ENCODE measurements at regions not wholly inside any gene's neighbourhood (a gene's known extent, or its start where the extent isn't known, plus 50 kb on each side); places are given as distances from the start of the nearest gene placed in this dataset.

- peak; percentile 35; the same call in 1 of the 3 replicates for ATAC-seq
- TF ChIP-seq ISL1 (CRISPR knock-in tag; IDR thresholded peaks at IDR 0.05) (0 out of 2 replicates have a peak, but pooled peaks have one; percentile 39), ZFP3 (CRISPR knock-in tag; IDR thresholded peaks at IDR 0.05) (peak; percentile 35; the same call in 1 of the 2 replicates), ZNF8 (CRISPR knock-in tag; IDR thresholded peaks at IDR 0.05) (no peak), ZNF565 (CRISPR knock-in tag; conservative IDR thresholded peaks at IDR 0.05; ENCODE audit: low read depth) (0 out of 2 replicates have a peak, but pooled peaks have one; percentile 36), TSHZ2 (CRISPR knock-in tag; IDR thresholded peaks at IDR 0.05) (peak; percentile 96), TOX (CRISPR knock-in tag; IDR thresholded peaks at IDR 0.05; ENCODE audit: borderline replicate concordance) (no peak), RARB (CRISPR knock-in tag; IDR thresholded peaks at IDR 0.05) (no peak), ZFP30 (CRISPR knock-in tag; IDR thresholded peaks at IDR 0.05) (no peak), CSDC2 (CRISPR knock-in tag; IDR thresholded peaks at IDR 0.05) (no peak), ZC3H10 (CRISPR knock-in tag; IDR thresholded peaks at IDR 0.05) (no peak), CREB5 (CRISPR knock-in tag; IDR thresholded peaks at IDR 0.05; ENCODE audit: low read depth) (0 out of 2 replicates have a peak, but pooled peaks have one; percentile 49), TCF4 (CRISPR knock-in tag; IDR thresholded peaks at IDR 0.05; ENCODE audit: borderline replicate concordance) (peak; percentile 98), PPARA (CRISPR knock-in tag; IDR thresholded peaks at IDR 0.05; ENCODE audit: borderline replicate concordance) (0 out of 2 replicates have a peak, but pooled peaks have one; percentile 27), SNAI2 (CRISPR knock-in tag; IDR thresholded peaks at IDR 0.05) (no peak), GLIS3 (CRISPR knock-in tag; IDR thresholded peaks at IDR 0.05) (peak; percentile 61; the same call in 1 of the 2 replicates), BACH2 (CRISPR knock-in tag; IDR thresholded peaks at IDR 0.05; ENCODE audit: borderline replicate concordance) (no peak)
Measured at GRCh38 chr7:108815815-108816214, 246.1 kb downstream of the DNAJB9 start.

- ATAC-seq = peak; percentile 36; the same call in 1 of the 3 replicates
- 0 out of 2 replicates have a peak, but pooled peaks have one; percentile 8 for TF ChIP-seq ZNF70 (CRISPR knock-in tag; IDR thresholded peaks at IDR 0.05)
- TF ChIP-seq POU6F1 (CRISPR knock-in tag; IDR thresholded peaks at IDR 0.05; ENCODE audit: borderline replicate concordance, low read depth) = no peak; the same call in 1 of the 2 replicates
- TF ChIP-seq TOX (CRISPR knock-in tag; IDR thresholded peaks at IDR 0.05; ENCODE audit: borderline replicate concordance) = no peak
- no peak for TF ChIP-seq ZNF565 (CRISPR knock-in tag; conservative IDR thresholded peaks at IDR 0.05; ENCODE audit: low read depth)
- peak; percentile 78 for TF ChIP-seq SNAI2 (CRISPR knock-in tag; IDR thresholded peaks at IDR 0.05)
- peak; percentile 96 for TF ChIP-seq TSHZ2 (CRISPR knock-in tag; IDR thresholded peaks at IDR 0.05)
- TF ChIP-seq ZC3H10 (CRISPR knock-in tag; IDR thresholded peaks at IDR 0.05) = no peak
- TF ChIP-seq RARB (CRISPR knock-in tag; IDR thresholded peaks at IDR 0.05) = no peak
- TF ChIP-seq ZNF8 (CRISPR knock-in tag; IDR thresholded peaks at IDR 0.05) = no peak
- TF ChIP-seq ESRRG (CRISPR knock-in tag; IDR thresholded peaks at IDR 0.05) = no peak
- peak; percentile 63; the same call in 1 of the 2 replicates for TF ChIP-seq CREB5 (CRISPR knock-in tag; IDR thresholded peaks at IDR 0.05; ENCODE audit: low read depth)
- no peak for TF ChIP-seq BACH2 (CRISPR knock-in tag; IDR thresholded peaks at IDR 0.05; ENCODE audit: borderline replicate concordance)
- no peak for TF ChIP-seq PPARA (CRISPR knock-in tag; IDR thresholded peaks at IDR 0.05; ENCODE audit: borderline replicate concordance)
- TF ChIP-seq CSDC2 (CRISPR knock-in tag; IDR thresholded peaks at IDR 0.05) = no peak
- peak; percentile 100 for TF ChIP-seq TCF4 (CRISPR knock-in tag; IDR thresholded peaks at IDR 0.05; ENCODE audit: borderline replicate concordance)
- TF ChIP-seq ISL1 (CRISPR knock-in tag; IDR thresholded peaks at IDR 0.05) = peak; percentile 61; the same call in 1 of the 2 replicates
- TF ChIP-seq ARNTL (CRISPR knock-in tag; IDR thresholded peaks at IDR 0.05; ENCODE audit: borderline replicate concordance, low read depth) = 0 out of 2 replicates have a peak, but pooled peaks have one; percentile 61
- peak; percentile 88 for TF ChIP-seq CSRNP3 (CRISPR knock-in tag; IDR thresholded peaks at IDR 0.05)
- TF ChIP-seq PATZ1 (CRISPR knock-in tag; IDR thresholded peaks at IDR 0.05; ENCODE audit: borderline replicate concordance) = no peak
- no peak for TF ChIP-seq ZFP30 (CRISPR knock-in tag; IDR thresholded peaks at IDR 0.05)
- no peak for TF ChIP-seq GLIS3 (CRISPR knock-in tag; IDR thresholded peaks at IDR 0.05)
- no peak for TF ChIP-seq ZFP3 (CRISPR knock-in tag; IDR thresholded peaks at IDR 0.05)
- no peak for TF ChIP-seq OSR1 (CRISPR knock-in tag; IDR thresholded peaks at IDR 0.05)
Measured at GRCh38 chr7:108818742-108819141, 249.1 kb downstream of the DNAJB9 start.

All from SK-N-SH treated with all-trans-retinoic acid at 6 μM for 48 hours (cell line).